ENCODE measurements at regions not wholly inside any gene's neighbourhood (a gene's known extent, or its start where the extent isn't known, plus 50 kb on each side); places are given as distances from the start of the nearest gene placed in this dataset.

DNA sequence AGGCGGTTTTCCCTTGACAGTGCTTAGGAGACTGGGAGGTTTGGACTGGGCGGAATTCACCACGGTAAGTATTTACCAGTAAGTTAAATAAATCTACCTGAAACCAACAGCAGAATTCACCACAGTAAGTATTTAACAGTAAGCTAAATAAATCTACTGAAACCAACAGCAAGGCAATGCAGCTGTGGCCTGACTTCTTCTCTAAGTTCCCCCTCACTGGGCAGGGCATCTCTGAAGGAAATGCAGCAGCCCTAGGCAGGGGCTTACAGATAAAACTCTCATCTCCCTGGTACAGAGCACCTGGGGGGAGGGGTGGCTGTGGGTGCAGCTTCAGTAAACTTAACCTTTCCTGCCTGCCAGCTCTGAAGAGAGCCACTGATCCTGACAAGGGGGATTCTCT, 432.5 kb upstream of the LRRTM1 start:
- H3K4me3 ChIP-seq (replicated peaks in 1 of 2; ENCODE audit: low read depth in 2 of 2, low read length in 2 of 2) = no peak overlapping the region
- TF ChIP-seq, protein P1, sequence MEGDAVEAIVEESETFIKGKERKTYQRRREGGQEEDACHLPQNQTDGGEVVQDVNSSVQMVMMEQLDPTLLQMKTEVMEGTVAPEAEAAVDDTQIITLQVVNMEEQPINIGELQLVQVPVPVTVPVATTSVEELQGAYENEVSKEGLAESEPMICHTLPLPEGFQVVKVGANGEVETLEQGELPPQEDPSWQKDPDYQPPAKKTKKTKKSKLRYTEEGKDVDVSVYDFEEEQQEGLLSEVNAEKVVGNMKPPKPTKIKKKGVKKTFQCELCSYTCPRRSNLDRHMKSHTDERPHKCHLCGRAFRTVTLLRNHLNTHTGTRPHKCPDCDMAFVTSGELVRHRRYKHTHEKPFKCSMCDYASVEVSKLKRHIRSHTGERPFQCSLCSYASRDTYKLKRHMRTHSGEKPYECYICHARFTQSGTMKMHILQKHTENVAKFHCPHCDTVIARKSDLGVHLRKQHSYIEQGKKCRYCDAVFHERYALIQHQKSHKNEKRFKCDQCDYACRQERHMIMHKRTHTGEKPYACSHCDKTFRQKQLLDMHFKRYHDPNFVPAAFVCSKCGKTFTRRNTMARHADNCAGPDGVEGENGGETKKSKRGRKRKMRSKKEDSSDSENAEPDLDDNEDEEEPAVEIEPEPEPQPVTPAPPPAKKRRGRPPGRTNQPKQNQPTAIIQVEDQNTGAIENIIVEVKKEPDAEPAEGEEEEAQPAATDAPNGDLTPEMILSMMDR (IDR thresholded peaks at IDR 0.05; ENCODE audit: low read depth, low read length) = no peak
- DNase-seq (ENCODE audit: low read depth in 2 of 2) = no peak

DNA sequence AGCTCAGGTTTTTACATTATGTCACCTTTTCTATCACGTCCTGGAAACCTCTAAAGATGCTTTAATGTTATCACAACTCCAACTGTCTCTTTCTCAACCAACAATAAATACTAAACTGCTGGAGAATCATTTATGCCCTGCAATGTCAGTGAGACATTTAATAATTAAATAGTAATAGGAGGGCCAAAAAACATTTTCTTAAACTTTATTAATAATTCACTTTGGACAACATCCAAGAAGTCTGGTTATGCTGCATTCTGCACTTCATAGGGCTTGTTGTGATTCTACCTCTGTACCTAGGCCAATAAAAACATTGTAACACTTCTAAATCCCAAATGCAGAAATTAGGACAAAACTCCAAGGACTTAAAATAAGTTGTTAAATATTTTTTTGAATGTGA, 420.4 kb upstream of the LRRTM1 start:
- DNase-seq (ENCODE audit: low read depth in 2 of 2) = no peak
- TF ChIP-seq, protein P1 (IDR thresholded peaks at IDR 0.05; ENCODE audit: low read depth, low read length) = no peak
- H3K4me3 ChIP-seq (replicated peaks in 1 of 2; ENCODE audit: low read depth in 2 of 2, low read length in 2 of 2) = no peak overlapping the region

DNA sequence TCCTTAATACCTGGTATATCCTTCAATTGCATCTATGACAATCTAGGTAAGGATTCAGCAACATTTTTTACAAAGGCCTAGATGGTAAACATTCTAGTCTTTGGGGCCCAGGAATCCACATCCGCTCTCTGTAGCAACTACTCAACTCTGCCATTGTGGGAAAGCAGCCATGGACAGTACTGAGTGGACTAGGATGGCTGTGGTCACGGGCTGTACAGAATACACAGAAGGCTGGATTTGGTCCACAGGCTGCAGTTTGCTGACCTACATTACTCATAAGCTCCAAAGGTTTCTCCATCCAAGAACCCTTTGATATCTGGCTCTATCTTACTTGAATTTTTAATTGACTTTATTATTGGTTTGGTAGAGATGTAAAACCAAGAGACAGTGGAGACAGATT, 418.3 kb upstream of the LRRTM1 start:
- no peak overlapping the region for H3K4me3 ChIP-seq (replicated peaks in 1 of 2; ENCODE audit: low read depth in 2 of 2, low read length in 2 of 2)
- TF ChIP-seq, protein P1 (IDR thresholded peaks at IDR 0.05; ENCODE audit: low read depth, low read length) = no peak
- DNase-seq (ENCODE audit: low read depth in 2 of 2) = no peak

- TF ChIP-seq, protein P1 (IDR thresholded peaks at IDR 0.05; ENCODE audit: low read depth, low read length) = no peak
- no peak overlapping the region for H3K4me3 ChIP-seq (replicated peaks in 1 of 2; ENCODE audit: low read depth in 2 of 2, low read length in 2 of 2)
- no peak for DNase-seq (ENCODE audit: low read depth in 2 of 2)
Observed at GRCh38 chr2:80719607-80720006, 415.1 kb upstream of the LRRTM1 start.

DNA sequence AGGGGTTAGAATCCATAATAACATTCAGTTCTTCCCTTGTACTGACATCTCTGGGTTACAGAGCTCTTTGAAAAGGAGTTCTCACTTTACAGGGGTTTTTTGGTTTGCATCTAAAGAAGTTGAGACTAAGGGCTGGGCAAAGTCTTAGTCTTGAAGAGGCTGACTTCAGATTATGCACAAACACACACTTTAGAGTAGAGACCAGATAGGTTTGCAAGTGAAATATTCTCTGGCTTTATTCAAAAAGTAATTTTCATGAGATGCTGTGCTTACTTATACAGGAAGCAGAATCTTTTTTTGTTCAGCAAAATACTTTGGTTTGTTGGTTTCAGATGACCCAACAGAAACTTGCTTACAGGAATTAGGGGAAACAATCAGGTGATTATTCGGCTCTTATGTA, 410.9 kb upstream of the LRRTM1 start:
- DNase-seq (ENCODE audit: low read depth in 2 of 2) = no peak

GRCh38 chr2:80711915-80712314, 407.4 kb upstream of the LRRTM1 start:
- H3K4me3 ChIP-seq (replicated peaks in 1 of 2; ENCODE audit: low read depth in 2 of 2, low read length in 2 of 2) = no peak overlapping the region
- no peak for DNase-seq (ENCODE audit: low read depth in 2 of 2)
- TF ChIP-seq, protein P1 (IDR thresholded peaks at IDR 0.05; ENCODE audit: low read depth, low read length) = no peak

More for the DNA sequence above, 410.9 kb upstream of the LRRTM1 start:
- TF ChIP-seq, protein P1 (IDR thresholded peaks at IDR 0.05; ENCODE audit: low read depth, low read length) = no peak
- no peak overlapping the region for H3K4me3 ChIP-seq (replicated peaks in 1 of 2; ENCODE audit: low read depth in 2 of 2, low read length in 2 of 2)

DNA sequence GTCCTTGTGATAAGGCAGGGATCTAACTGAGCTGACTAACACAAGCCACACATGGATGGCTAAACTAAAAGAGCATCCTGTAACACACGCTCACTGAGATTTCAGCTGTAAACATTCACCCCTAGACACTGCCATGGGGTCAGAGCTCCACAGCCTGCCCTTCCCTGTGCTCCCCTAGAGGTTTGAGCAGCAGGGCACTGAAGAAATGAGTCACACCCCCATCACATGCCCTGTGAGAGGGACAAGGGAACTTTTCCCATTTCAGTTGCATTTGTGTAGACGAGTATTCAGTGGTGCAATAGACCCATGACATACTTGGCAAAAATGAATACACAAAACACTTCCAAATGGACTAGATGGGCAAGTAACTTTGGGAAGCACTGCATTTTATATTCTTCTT, 402.4 kb upstream of the LRRTM1 start:
- TF ChIP-seq, protein P1 (IDR thresholded peaks at IDR 0.05; ENCODE audit: low read depth, low read length) = no peak

More for the DNA sequence above, 402.4 kb upstream of the LRRTM1 start:
- DNase-seq (ENCODE audit: low read depth in 2 of 2) = no peak
- H3K4me3 ChIP-seq (replicated peaks in 1 of 2; ENCODE audit: low read depth in 2 of 2, low read length in 2 of 2) = no peak overlapping the region
